MM.1S (cell line): ENCODE measurements at regions not wholly inside any gene's neighbourhood (a gene's known extent, or its start where the extent isn't known, plus 50 kb on each side); places are given as distances from the start of the nearest gene placed in this dataset.

ENCODE experiments used
- DNase-seq: peaks from one replicate; pipeline ENCODE4 v3.0.0-alpha.2; 2015
- H2AFZ ChIP-seq: fragments of 300-600 bp; sonication (generic); 2 replicates; pipeline ENCODE4 v1.6.0; 2016; ENCODE audit warnings: antibody characterized with exemption, low read length
- H3F3A ChIP-seq: fragments of 300-600 bp; sonication (generic); 2 replicates; pipeline ENCODE4 v1.6.1; 2016; ENCODE audit warnings: mild to moderate bottlenecking, antibody characterized with exemption, low read length, moderate library complexity, mixed read lengths; ENCODE audit not compliant: insufficient read depth
- H3K27ac ChIP-seq: fragments of 300-600 bp; sonication (generic); 2 replicates; pipeline ENCODE4 v1.5.1; 2016; ENCODE audit warnings: mild to moderate bottlenecking, low read length
- H3K27me3 ChIP-seq: fragments of 300-600 bp; sonication (generic); replicated peaks from 2 replicates; pipeline ENCODE4 v1.6.0; 2016; ENCODE audit warnings: low read length; ENCODE audit not compliant: insufficient read depth
- H3K36me3 ChIP-seq: fragments of 300-600 bp; sonication (generic); replicated peaks from 2 replicates; pipeline ENCODE4 v1.6.1; 2016; ENCODE audit warnings: mild to moderate bottlenecking, low read length, mixed read lengths; ENCODE audit not compliant: insufficient read depth
- H3K4me1 ChIP-seq: fragments of 300-600 bp; sonication (generic); 2 replicates; pipeline ENCODE4 v1.6.1; 2016; ENCODE audit warnings: low read length, mixed read lengths
- H3K4me2 ChIP-seq: fragments of 300-600 bp; sonication (generic); 2 replicates; pipeline ENCODE4 v1.6.0; 2016; ENCODE audit warnings: low read depth, low read length
- H3K4me3 ChIP-seq: fragments of 300-600 bp; sonication (generic); 2 replicates; pipeline ENCODE4 v1.5.1; 2016; ENCODE audit warnings: low read length, mixed read lengths
- H3K79me2 ChIP-seq: fragments of 300-600 bp; sonication (generic); 2 replicates; pipeline ENCODE4 v1.6.1; 2016; ENCODE audit warnings: mixed run types, low read length, mixed read lengths
- H3K9ac ChIP-seq: fragments of 300-600 bp; sonication (generic); 2 replicates; pipeline ENCODE4 v1.6.1; 2016; ENCODE audit warnings: low read length, mixed read lengths
- H3K9me2 ChIP-seq: fragments of 300-600 bp; sonication (generic); replicated peaks from 2 replicates; pipeline ENCODE4 v1.6.1; 2016; ENCODE audit warnings: mild to moderate bottlenecking, low read length, mixed read lengths; ENCODE audit not compliant: insufficient read depth
- H3K9me3 ChIP-seq: fragments of 300-600 bp; sonication (generic); replicated peaks from 2 replicates; pipeline ENCODE4 v1.6.1; 2016; ENCODE audit warnings: mild to moderate bottlenecking, low read length, mixed read lengths; ENCODE audit not compliant: insufficient read depth
- H4K20me1 ChIP-seq: fragments of 300-600 bp; sonication (generic); 2 replicates; pipeline ENCODE4 v1.6.1; 2016; ENCODE audit warnings: mild to moderate bottlenecking, low read length, moderate library complexity, mixed read lengths; ENCODE audit not compliant: insufficient read depth
- EZH2 ChIP-seq: fragments of 300-600 bp; sonication (generic); optimal IDR thresholded peaks from 2 replicates; pipeline ENCODE3; 2017; ENCODE audit warnings: low read depth, mild to moderate bottlenecking, antibody characterized with exemption, low read length, mixed read lengths
- EZH2phosphoT487 ChIP-seq: fragments of 300-600 bp; sonication (generic); IDR thresholded peaks from 2 replicates; pipeline ENCODE4 v1.6.1; 2018; ENCODE audit warnings: antibody characterized with exemption, low read length
- TF ChIP-seq, protein P1 (sequence below): fragments of 300-600 bp; sonication (generic); IDR thresholded peaks from 2 replicates; pipeline ENCODE4 v1.5.1; 2016; ENCODE audit warnings: antibody characterized with exemption, low read length, mixed read lengths

DNA sequence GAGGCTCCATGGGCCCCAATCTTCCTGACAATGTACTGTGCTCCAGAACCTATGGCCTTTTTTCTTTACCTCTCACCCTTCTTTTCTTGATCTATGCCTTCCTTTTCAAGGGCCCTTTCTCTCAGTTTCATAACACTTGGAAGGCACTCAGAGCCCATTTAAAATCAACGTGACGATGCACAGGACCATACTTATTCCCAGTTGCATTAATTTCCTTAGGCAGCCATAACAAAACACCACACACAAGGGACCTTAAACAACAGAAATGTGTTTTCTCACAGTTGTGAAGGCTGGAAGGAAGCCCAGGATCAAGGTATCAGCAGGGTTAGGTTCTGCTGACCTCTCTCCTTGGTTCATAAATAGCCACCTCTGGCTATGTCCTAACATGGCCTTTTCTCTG, 414.0 kb upstream of the TNP1 start:
- H3K9ac ChIP-seq: no peak overlapping the region
- H4K20me1 ChIP-seq: no peaks in the 10 kb centered on the region
- no peak for TF ChIP-seq EZH2
- TF ChIP-seq, protein P1, sequence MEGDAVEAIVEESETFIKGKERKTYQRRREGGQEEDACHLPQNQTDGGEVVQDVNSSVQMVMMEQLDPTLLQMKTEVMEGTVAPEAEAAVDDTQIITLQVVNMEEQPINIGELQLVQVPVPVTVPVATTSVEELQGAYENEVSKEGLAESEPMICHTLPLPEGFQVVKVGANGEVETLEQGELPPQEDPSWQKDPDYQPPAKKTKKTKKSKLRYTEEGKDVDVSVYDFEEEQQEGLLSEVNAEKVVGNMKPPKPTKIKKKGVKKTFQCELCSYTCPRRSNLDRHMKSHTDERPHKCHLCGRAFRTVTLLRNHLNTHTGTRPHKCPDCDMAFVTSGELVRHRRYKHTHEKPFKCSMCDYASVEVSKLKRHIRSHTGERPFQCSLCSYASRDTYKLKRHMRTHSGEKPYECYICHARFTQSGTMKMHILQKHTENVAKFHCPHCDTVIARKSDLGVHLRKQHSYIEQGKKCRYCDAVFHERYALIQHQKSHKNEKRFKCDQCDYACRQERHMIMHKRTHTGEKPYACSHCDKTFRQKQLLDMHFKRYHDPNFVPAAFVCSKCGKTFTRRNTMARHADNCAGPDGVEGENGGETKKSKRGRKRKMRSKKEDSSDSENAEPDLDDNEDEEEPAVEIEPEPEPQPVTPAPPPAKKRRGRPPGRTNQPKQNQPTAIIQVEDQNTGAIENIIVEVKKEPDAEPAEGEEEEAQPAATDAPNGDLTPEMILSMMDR: no peak
- TF ChIP-seq EZH2phosphoT487: no peak
- no peaks in the 10 kb centered on the region for H3K27me3 ChIP-seq
- no peaks in the 10 kb centered on the region for H3K36me3 ChIP-seq
- no peaks in the 10 kb centered on the region for H3K79me2 ChIP-seq
- no peaks in the 10 kb centered on the region for H3K9me2 ChIP-seq
- no peaks in the 10 kb centered on the region for H3K9me3 ChIP-seq
- H3K4me2 ChIP-seq: no peak overlapping the region
- H3K4me3 ChIP-seq: no peak overlapping the region
- H3F3A ChIP-seq: no peaks in the 10 kb centered on the region
- no peak for DNase-seq
- H3K27ac ChIP-seq: no peak overlapping the region
- no peaks in the 10 kb centered on the region for H3K4me1 ChIP-seq
- H2AFZ ChIP-seq: no peak overlapping the region

DNA sequence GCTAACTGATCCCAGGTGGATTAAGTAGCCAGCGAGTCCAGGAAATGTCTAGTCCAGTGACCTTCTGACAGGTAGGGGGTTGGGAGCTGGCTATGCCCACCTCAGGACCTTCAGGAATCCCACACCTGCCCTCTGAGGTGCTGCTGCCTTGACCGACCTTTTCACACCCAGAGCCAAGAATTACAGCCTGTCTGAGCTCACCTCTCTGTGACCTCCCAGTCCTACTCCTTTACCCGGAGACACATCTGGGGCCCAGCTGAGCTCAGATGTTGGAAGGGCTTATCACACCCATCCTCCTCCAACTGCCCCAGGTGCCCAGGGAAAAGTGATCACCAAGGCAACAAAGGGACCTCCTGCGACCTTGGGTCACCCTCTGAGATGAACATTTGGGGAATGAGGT, 413.3 kb upstream of the TNP1 start:
- H3K4me2 ChIP-seq: no peak overlapping the region
- no peaks in the 10 kb centered on the region for H3K9me2 ChIP-seq
- no peaks in the 10 kb centered on the region for H3F3A ChIP-seq
- H3K27me3 ChIP-seq: no peaks in the 10 kb centered on the region
- H3K9me3 ChIP-seq: no peaks in the 10 kb centered on the region
- no peak overlapping the region for H3K27ac ChIP-seq
- no peaks in the 10 kb centered on the region for H3K36me3 ChIP-seq
- TF ChIP-seq EZH2 (no peak), EZH2phosphoT487 (no peak)
- TF ChIP-seq, protein P1: no peak
- no peaks in the 10 kb centered on the region for H3K4me1 ChIP-seq
- no peak overlapping the region for H3K9ac ChIP-seq
- DNase-seq: no peak
- H2AFZ ChIP-seq: no peak overlapping the region
- no peaks in the 10 kb centered on the region for H3K79me2 ChIP-seq
- no peaks in the 10 kb centered on the region for H4K20me1 ChIP-seq
- H3K4me3 ChIP-seq: no peak overlapping the region

DNA sequence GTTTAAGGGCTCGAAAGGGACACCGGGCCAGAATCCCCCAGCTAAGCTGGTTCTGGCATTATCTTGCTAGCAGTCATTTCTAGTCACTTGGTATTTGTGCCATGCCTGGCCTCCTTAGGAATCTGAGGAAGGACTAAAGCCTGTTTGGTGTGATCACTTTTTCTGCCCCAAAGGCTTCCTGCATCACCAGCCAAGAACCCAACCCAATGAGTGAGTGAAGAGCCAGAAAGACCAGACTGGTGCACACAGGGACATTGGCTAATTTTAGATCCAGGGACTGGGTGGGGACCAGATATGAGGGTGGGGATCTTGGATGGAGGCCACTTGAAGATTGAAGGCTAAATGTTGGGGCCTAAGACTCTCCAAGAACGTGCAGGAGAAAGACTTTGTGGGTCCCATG, 411.9 kb upstream of the TNP1 start:
- DNase-seq: no peak
- Histone ChIP-seq H3K9me2 (no peaks in the 10 kb centered on the region), H3K9ac (no peak overlapping the region), H4K20me1 (no peaks in the 10 kb centered on the region), H3F3A (no peaks in the 10 kb centered on the region), H3K27ac (no peak overlapping the region), H3K9me3 (no peaks in the 10 kb centered on the region), H3K36me3 (no peaks in the 10 kb centered on the region), H3K4me2 (no peak overlapping the region), H2AFZ (no peak overlapping the region), H3K79me2 (no peaks in the 10 kb centered on the region), H3K4me3 (no peak overlapping the region), H3K27me3 (no peaks in the 10 kb centered on the region), H3K4me1 (no peaks in the 10 kb centered on the region)
- TF ChIP-seq, protein P1: no peak
- TF ChIP-seq EZH2phosphoT487 (no peak), EZH2 (no peak)
